GM23248 (cell line): ENCODE measurements at regions not wholly inside any gene's neighbourhood (a gene's known extent, or its start where the extent isn't known, plus 50 kb on each side); places are given as distances from the start of the nearest gene placed in this dataset.

ENCODE experiments used
- DNase-seq: peaks from one replicate; pipeline ENCODE4 v3.0.0-alpha.2; 2015
- H2AFZ ChIP-seq: fragments of 200-600 bp; sonication (generic); 2 replicates; pipeline ENCODE4 v1.6.1; 2016; ENCODE audit warnings: antibody characterized with exemption
- H3F3A ChIP-seq: fragments of 200-600 bp; sonication (generic); 2 replicates; pipeline ENCODE4 v1.6.1; 2016; ENCODE audit warnings: mild to moderate bottlenecking, antibody characterized with exemption, mixed run types; ENCODE audit not compliant: insufficient read depth
- H3K27ac ChIP-seq: fragments of 200-600 bp; sonication (generic); 2 replicates; pipeline ENCODE4 v1.5.1; 2016; ENCODE audit warnings: mild to moderate bottlenecking
- H3K27me3 ChIP-seq: fragments of 200-600 bp; sonication (generic); replicated peaks from 2 replicates; pipeline ENCODE4 v1.6.1; 2016; ENCODE audit warnings: mild to moderate bottlenecking; ENCODE audit not compliant: insufficient read depth
- H3K36me3 ChIP-seq: fragments of 200-600 bp; sonication (generic); 2 replicates; pipeline ENCODE4 v1.6.1; 2016; ENCODE audit warnings: low read depth, mild to moderate bottlenecking
- H3K4me1 ChIP-seq: fragments of 200-600 bp; sonication (generic); 2 replicates; pipeline ENCODE4 v1.6.1; 2016; ENCODE audit warnings: mild to moderate bottlenecking; ENCODE audit not compliant: insufficient read depth
- H3K4me2 ChIP-seq: fragments of 200-600 bp; sonication (generic); one replicate; pipeline ENCODE4 v1.6.1; 2016; ENCODE audit warnings: mild to moderate bottlenecking; ENCODE audit not compliant: unreplicated experiment
- H3K4me3 ChIP-seq: fragments of 200-600 bp; sonication (generic); 2 replicates; pipeline ENCODE4 v1.5.1; 2016; ENCODE audit warnings: mild to moderate bottlenecking
- H3K79me2 ChIP-seq: fragments of 200-600 bp; sonication (generic); 2 replicates; pipeline ENCODE4 v1.6.1; 2016; ENCODE audit warnings: mild to moderate bottlenecking; ENCODE audit not compliant: insufficient read depth
- H3K9ac ChIP-seq: fragments of 200-600 bp; sonication (generic); 2 replicates; pipeline ENCODE4 v1.6.1; 2016; ENCODE audit warnings: mild to moderate bottlenecking
- H3K9me2 ChIP-seq: fragments of 200-600 bp; sonication (generic); 2 replicates; pipeline ENCODE4 v1.6.1; 2016; ENCODE audit warnings: mixed run types, mild to moderate bottlenecking, moderate library complexity; ENCODE audit not compliant: insufficient read depth
- H3K9me3 ChIP-seq: fragments of 200-600 bp; sonication (generic); one replicate; pipeline ENCODE4 v1.6.1; 2017; ENCODE audit warnings: low read depth
- H4K20me1 ChIP-seq: fragments of 200-600 bp; sonication (generic); 2 replicates; pipeline ENCODE4 v1.6.0; 2016; ENCODE audit not compliant: insufficient read depth
- EZH2 ChIP-seq: fragments of 200-600 bp; sonication (generic); IDR thresholded peaks from 2 replicates; pipeline ENCODE4 v1.6.1; 2018; ENCODE audit warnings: antibody characterized with exemption, mild to moderate bottlenecking; ENCODE audit not compliant: insufficient read depth, poor library complexity, severe bottlenecking
- EZH2phosphoT487 ChIP-seq: fragments of 200-600 bp; sonication (generic); IDR thresholded peaks from 2 replicates; pipeline ENCODE4 v1.6.1; 2018; ENCODE audit warnings: antibody characterized with exemption, moderate library complexity, mild to moderate bottlenecking, low read depth; ENCODE audit not compliant: insufficient read depth
- WGBS, 2 experiments: methylation state at CpG; one replicate each; pipeline ENCODE4 v1.1.6; 2015 to 2017; ENCODE audit warnings: low lambda C conversion rate in 2 of 2, low coverage in 1 of 2; ENCODE audit errors: missing lambda C conversion rate in 2 of 2; 5-methylcytosine and 5-hydroxymethylcytosine counted together
- in situ Hi-C: fragments of 300-500 bp; cut with MboI; formaldehyde crosslinking; loops from 2 replicates; pipeline ENCODE4 v1.15.0; 2020

- H3K4me2 ChIP-seq = no peak overlapping the region
- H3K4me1 ChIP-seq = no peaks in the 10 kb centered on the region
- in situ Hi-C loops = no loop called here
- 0 out of 2 replicates have a peak, but pooled peaks cover 5% of the 10 kb centered on the region for H3K27me3 ChIP-seq
- H3K27ac ChIP-seq = no peak overlapping the region
- no peak overlapping the region for H2AFZ ChIP-seq
- WGBS, 2 experiments = 36 to 49% methylated on average over 3 of the region's 3 CpGs
- no peaks in the 10 kb centered on the region for H3K9me3 ChIP-seq
- no peaks in the 10 kb centered on the region for H4K20me1 ChIP-seq
- no peaks in the 10 kb centered on the region for H3K36me3 ChIP-seq
- no peak for DNase-seq
- TF ChIP-seq EZH2 = no peak
- no peak for TF ChIP-seq EZH2phosphoT487
- no peak overlapping the region for H3K9ac ChIP-seq
- H3K79me2 ChIP-seq = no peaks in the 10 kb centered on the region
- peaks cover 3% of the 10 kb centered on the region; the same call in 1 of the 2 replicates for H3K9me2 ChIP-seq
- H3F3A ChIP-seq = no peaks in the 10 kb centered on the region
- no peak overlapping the region for H3K4me3 ChIP-seq
These were observed 1057.0 kb upstream of the SLIT2 start for GRCh38 chr4:19194672-19195071.

- Histone ChIP-seq H3K27ac (no peak overlapping the region), H3K9me2 (no peaks in the 10 kb centered on the region), H3K9ac (no peak overlapping the region), H3F3A (no peaks in the 10 kb centered on the region), H3K4me3 (no peak overlapping the region), H3K4me1 (no peaks in the 10 kb centered on the region), H3K9me3 (no peaks in the 10 kb centered on the region), H3K79me2 (no peaks in the 10 kb centered on the region), H3K4me2 (no peak overlapping the region), H2AFZ (no peak overlapping the region), H4K20me1 (no peaks in the 10 kb centered on the region), H3K36me3 (no peaks in the 10 kb centered on the region), H3K27me3 (0 out of 2 replicates have a peak, but pooled peaks cover 5% of the 10 kb centered on the region)
- TF ChIP-seq EZH2phosphoT487 (no peak), EZH2 (no peak)
- in situ Hi-C loops = no loop called here
- no peak for DNase-seq
- WGBS, 2 experiments = 66 to 71% methylated on average over 9 of the region's 9 CpGs
These were observed 1058.3 kb upstream of the SLIT2 start for GRCh38 chr4:19193274-19193981.

- H3K79me2 ChIP-seq = no peaks in the 10 kb centered on the region
- WGBS, 2 experiments = 24 to 31% methylated on average over 1 of the region's 1 CpG
- H3K9me3 ChIP-seq = no peaks in the 10 kb centered on the region
- no peak overlapping the region for H3K27ac ChIP-seq
- in situ Hi-C loops = no loop called here
- H3K4me1 ChIP-seq = no peaks in the 10 kb centered on the region
- no peaks in the 10 kb centered on the region for H4K20me1 ChIP-seq
- no peaks in the 10 kb centered on the region for H3K9me2 ChIP-seq
- H3K4me3 ChIP-seq = no peak overlapping the region
- no peak for DNase-seq
- no peak overlapping the region for H3K4me2 ChIP-seq
- no peaks in the 10 kb centered on the region for H3K36me3 ChIP-seq
- TF ChIP-seq EZH2 (no peak), EZH2phosphoT487 (no peak)
- 0 out of 2 replicates have a peak, but pooled peaks cover 5% of the 10 kb centered on the region for H3K27me3 ChIP-seq
- H3F3A ChIP-seq = no peaks in the 10 kb centered on the region
- no peak overlapping the region for H3K9ac ChIP-seq
- H2AFZ ChIP-seq = no peak overlapping the region
These were observed 1059.6 kb upstream of the SLIT2 start for GRCh38 chr4:19191979-19192650.

GRCh38 chr4:19187691-19188090 is 1064.0 kb upstream of the SLIT2 start:
- no peaks in the 10 kb centered on the region for H3K4me1 ChIP-seq
- no peaks in the 10 kb centered on the region for H3K9me2 ChIP-seq
- 34 to 44% methylated on average over 3 of the region's 3 CpGs for WGBS, 2 experiments
- no peak overlapping the region for H3K4me3 ChIP-seq
- no peaks in the 10 kb centered on the region for H3K79me2 ChIP-seq
- no peak for TF ChIP-seq EZH2phosphoT487
- TF ChIP-seq EZH2 = no peak
- H3K36me3 ChIP-seq = no peaks in the 10 kb centered on the region
- DNase-seq = no peak
- no peak overlapping the region for H3K9ac ChIP-seq
- H3K9me3 ChIP-seq = no peaks in the 10 kb centered on the region
- peaks cover 4% of the 10 kb centered on the region; the same call in 1 of the 2 replicates for H3K27me3 ChIP-seq
- no peak overlapping the region for H2AFZ ChIP-seq
- H4K20me1 ChIP-seq = no peaks in the 10 kb centered on the region
- H3K27ac ChIP-seq = no peak overlapping the region
- no peak overlapping the region for H3K4me2 ChIP-seq
- H3F3A ChIP-seq = no peaks in the 10 kb centered on the region
- in situ Hi-C loops = no loop called here
